ENCODE measurements at regions not wholly inside any gene's neighbourhood (a gene's known extent, or its start where the extent isn't known, plus 50 kb on each side); places are given as distances from the start of the nearest gene placed in this dataset.
"Not testable (repeated sequence)": the region's sequence is repeated elsewhere in the genome, so short reads cannot be mapped to it uniquely, and the experiment has no call there.

- DNase-seq (ENCODE audit: extremely low read depth in 1 of 11, low read depth in 9 of 11, low spot score in 4 of 11): no peak
Observed at GRCh38 chr7:152512706-152513105, 76.9 kb upstream of the KMT2C start.

DNA sequence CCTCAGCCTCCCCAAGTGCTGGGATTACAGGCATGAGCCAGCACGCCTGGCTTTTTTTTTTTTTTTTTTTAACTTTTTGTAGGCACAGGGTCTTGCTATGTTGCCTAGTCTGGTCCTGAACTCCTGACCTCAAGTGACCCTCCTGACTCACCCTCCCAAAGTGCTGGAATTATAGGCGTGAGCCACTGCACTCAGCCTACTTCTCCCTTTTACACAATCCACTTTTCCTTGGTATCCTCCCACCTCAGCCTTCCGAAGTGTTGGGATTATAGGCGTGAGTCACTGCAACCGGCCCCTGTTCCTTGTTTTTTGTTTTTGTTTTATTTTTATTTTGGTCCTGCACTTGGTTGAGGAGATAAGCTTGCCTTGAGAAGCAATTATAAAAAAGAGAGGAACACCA is 75.9 kb upstream of the KMT2C start:
- DNase-seq (ENCODE audit: extremely low read depth in 1 of 11, low read depth in 9 of 11, low spot score in 4 of 11): no peak

DNA sequence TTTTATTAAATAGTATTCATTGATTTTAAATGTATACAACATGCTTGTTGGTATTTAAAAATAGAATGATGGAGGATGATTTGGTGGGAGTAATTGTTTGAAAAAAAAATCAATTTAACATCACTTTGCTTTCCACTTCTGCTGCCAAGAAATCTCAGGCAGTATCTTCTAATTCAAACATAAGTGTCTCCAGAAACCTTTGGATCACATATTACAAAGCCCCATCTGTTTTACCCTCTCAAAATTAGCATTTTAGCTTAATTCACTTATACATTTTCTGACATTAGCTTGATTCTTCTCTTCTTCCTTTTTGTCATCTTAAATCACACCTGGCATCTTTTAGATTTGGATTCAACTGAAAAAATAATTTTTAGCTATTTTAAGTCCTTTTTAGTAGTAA is 72.9 kb upstream of the KMT2C start:
- DNase-seq (ENCODE audit: extremely low read depth in 1 of 11, low read depth in 9 of 11, low spot score in 4 of 11): no peak

DNA sequence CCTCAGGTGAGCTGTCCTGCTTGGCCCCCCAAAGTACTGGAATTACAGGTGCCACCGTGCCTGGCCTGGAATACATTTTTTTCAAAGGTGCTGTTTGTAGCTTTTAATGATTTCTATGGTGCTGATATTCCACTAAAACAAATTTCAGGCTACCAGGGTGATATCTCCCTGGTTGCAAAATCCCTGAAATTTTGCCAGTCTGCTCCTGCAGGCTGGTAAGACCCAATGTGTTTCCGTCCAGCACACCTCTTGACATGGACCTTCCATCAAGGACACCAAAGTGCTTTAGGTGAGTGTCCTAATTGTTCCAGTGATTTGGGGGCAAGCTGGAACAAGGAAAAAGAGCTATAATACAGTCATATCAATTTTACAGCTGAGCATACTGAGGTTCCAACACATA is 69.8 kb upstream of the KMT2C start:
- no peak for DNase-seq (ENCODE audit: extremely low read depth in 1 of 11, low read depth in 9 of 11, low spot score in 4 of 11)

GRCh38 chr7:152504816-152505215 is 69.0 kb upstream of the KMT2C start:
- DNase-seq (ENCODE audit: extremely low read depth in 1 of 11, low read depth in 9 of 11, low spot score in 4 of 11): no peak

DNA sequence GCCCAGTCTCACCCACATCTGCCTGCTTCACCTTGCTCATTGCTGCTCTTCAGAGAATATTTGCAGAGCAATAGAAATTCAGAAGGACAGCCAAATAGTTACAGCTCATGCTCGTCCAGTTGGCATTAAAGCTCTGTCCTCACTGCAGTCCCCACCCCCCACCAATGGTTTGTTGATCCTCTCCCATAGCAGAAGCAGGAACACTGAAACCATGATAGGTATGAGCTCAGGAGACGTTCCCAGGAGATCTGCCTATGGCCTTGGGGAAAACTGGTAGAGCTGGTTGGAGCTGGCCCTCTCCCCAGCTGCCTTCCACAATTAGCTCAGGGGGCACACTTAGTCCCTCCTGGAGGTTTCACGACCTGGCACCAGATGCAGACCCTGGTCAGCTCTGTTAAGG is 68.6 kb upstream of the KMT2C start:
- no peak for DNase-seq (ENCODE audit: extremely low read depth in 1 of 11, low read depth in 9 of 11, low spot score in 4 of 11)

DNA sequence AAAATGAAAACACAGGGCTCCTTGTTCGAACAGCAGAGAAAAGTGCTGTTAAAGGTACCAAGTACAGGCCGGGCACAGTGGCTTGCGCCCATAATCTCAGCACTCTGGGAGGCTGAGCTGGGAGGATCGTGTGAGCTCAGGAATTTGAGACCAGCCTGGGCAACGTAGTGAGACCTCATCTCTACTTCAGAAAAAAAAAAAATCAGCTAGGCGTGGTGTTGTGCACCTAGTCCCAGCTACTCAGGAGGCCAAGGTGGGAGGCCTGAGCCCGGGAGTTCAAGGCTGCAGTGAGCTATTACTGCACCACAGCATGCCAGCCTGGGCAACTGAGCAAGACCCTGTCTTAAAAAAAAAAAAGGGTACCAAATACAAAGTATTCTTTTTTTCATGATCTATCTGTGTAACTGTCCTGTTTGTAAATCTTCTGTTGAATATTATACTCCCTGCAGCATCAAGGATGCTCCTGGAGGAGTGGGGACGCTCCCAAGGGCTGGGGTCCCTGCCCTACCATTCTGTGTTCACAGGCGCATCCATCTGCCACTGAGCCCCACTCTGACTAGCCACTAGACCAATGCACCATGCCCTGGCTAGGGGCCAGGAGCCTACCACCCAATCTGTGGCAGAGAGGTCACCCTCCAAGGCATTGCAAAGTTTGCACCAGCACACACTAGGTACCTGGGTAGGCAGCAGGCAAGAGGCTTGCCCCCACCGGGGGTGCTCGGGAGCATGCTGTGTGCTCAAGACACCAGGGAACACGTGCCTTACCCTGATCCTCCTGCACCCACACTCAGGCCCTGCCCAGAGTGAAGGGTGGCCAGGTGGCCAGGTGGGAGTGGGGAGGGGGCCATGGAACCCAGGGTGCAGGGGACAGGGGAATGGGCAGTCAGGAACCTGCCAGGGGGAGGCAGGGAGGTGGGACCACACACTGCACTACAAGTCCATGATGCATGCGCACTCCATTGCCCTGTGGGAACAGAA is 67.3 kb upstream of the KMT2C start:
- no peak for DNase-seq (ENCODE audit: extremely low read depth in 1 of 11, low read depth in 9 of 11, low spot score in 4 of 11)

DNA sequence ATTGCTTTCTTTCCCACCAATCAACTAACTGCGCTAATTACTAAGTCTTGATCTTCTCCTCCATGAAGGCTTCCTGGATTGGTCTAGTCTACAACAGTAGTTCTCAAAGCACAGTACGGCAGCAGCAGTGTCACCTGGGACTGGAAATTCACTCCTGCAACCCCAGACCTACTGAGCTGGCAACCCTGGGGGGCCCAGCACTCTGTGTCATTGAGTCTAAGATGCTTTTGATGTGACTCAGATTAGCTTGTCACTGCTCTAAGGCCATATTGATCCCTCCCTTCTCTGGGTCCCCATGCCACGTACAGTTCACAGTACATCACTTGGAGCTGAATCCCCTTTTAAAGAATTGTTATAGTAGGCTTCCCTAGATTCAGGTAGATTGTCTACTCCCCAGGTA is 65.7 kb upstream of the KMT2C start:
- no peak for DNase-seq (ENCODE audit: extremely low read depth in 1 of 11, low read depth in 9 of 11, low spot score in 4 of 11)

GRCh38 chr7:152499969-152500368 is 64.2 kb upstream of the KMT2C start:
- DNase-seq (ENCODE audit: extremely low read depth in 1 of 11, low read depth in 9 of 11, low spot score in 4 of 11): not testable (repeated sequence)

DNA sequence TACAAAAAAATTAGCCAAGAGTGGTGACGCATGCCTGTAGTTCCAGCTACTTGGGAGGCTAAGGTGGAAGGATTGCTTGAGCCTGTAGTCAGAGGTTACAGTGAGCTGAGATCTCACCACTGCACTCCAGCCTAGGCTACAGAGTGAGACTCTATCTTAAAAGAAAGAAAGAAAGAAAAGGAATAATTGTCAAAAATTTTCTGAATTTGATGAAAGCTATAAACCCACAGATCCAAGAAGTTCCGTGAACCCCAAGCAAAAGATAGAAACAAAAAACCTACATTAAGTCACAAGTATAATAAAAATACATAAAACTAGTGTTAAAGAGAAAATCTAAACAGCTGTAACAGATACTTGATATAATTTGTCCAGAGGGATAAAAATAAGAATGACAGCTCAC is 60.1 kb upstream of the KMT2C start:
- no peak for DNase-seq (ENCODE audit: extremely low read depth in 1 of 11, low read depth in 9 of 11, low spot score in 4 of 11)

DNA sequence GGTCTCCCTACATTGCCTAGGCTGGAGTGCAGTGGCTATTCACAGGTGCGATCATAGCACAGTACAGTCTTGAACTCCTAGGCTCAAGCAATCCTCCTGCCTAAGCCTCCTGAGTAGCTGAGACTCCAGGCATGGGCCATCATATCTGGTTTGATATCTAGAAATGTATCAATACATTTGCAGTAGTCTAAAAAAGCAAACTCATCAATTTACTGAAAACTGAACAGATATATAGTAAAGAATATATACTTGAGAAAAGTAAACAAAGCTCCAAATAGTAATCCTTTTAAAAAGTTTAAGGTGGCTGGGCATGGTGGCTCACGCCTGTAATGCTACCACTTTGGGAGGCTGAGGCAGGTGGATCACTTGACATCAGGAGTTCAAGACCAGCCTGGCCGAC is 57.1 kb upstream of the KMT2C start:
- DNase-seq (ENCODE audit: extremely low read depth in 1 of 11, low read depth in 9 of 11, low spot score in 4 of 11): no peak

GRCh38 chr7:152489044-152489443 is 53.2 kb upstream of the KMT2C start:
- no peak for DNase-seq (ENCODE audit: extremely low read depth in 1 of 11, low read depth in 9 of 11, low spot score in 4 of 11)

- DNase-seq (ENCODE audit: extremely low read depth in 1 of 11, low read depth in 9 of 11, low spot score in 4 of 11): no peak
Observed at GRCh38 chr7:152486968-152487367, 51.2 kb upstream of the KMT2C start.

DNA sequence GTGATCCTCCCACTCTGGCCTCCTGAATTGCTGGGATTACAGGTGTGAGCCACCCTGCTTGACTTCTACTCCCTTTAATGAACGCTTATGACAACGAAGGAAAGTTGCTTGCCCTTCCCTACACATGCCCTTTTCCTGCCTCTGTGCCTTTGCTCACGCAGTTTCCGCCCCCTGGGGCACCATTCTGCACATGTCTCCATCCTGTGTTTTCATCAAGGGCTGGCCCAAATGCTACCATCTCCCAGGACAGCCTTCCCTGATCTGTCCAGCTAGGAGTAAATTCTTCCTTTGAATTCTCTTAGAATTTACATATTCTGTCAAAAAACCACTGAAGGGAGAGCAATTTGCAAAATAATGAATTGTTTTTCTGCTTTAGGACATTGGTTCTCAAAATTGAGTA is 50.0 kb upstream of the KMT2C start:
- DNase-seq (ENCODE audit: extremely low read depth in 1 of 11, low read depth in 9 of 11, low spot score in 4 of 11): no peak

Data from renal cortex interstitium (tissue), 11 donors.